Trophoblast cell (in vitro differentiated cells and primary cell): ENCODE measurements at regions not wholly inside any gene's neighbourhood (a gene's known extent, or its start where the extent isn't known, plus 50 kb on each side); places are given as distances from the start of the nearest gene placed in this dataset.

Experiments
- DNase-seq, 2 donors: peaks; one replicate each; pipeline ENCODE4 v3.0.0-alpha.2; 2016
- H2AFZ ChIP-seq: 2 replicates; pipeline ENCODE4 v1.6.1; 2013; ENCODE audit warnings: low read length, moderate library complexity, mild to moderate bottlenecking; ENCODE audit not compliant: insufficient read depth, poor library complexity
- H2AK5ac ChIP-seq: 2 replicates; pipeline ENCODE4 v1.6.1; 2013; ENCODE audit warnings: mild to moderate bottlenecking, low read length
- H2BK120ac ChIP-seq: 2 replicates; pipeline ENCODE4 v1.6.1; 2013; ENCODE audit warnings: low read length, mild to moderate bottlenecking, moderate library complexity; ENCODE audit not compliant: insufficient read depth, poor library complexity
- H2BK12ac ChIP-seq: 2 replicates; pipeline ENCODE4 v1.6.1; 2013; ENCODE audit warnings: mild to moderate bottlenecking, low read length, moderate library complexity
- H2BK5ac ChIP-seq: 2 replicates; pipeline ENCODE4 v1.6.1; 2013; ENCODE audit warnings: low read length, low read depth, moderate library complexity, mild to moderate bottlenecking; ENCODE audit not compliant: poor library complexity
- H3K14ac ChIP-seq: 2 replicates; pipeline ENCODE4 v1.6.1; 2013; ENCODE audit warnings: mild to moderate bottlenecking, low read length
- H3K18ac ChIP-seq: 2 replicates; pipeline ENCODE4 v1.6.1; 2013; ENCODE audit warnings: mild to moderate bottlenecking, low read length
- H3K23ac ChIP-seq: 2 replicates; pipeline ENCODE4 v1.6.1; 2013; ENCODE audit warnings: low read length
- H3K27ac ChIP-seq: 2 replicates; pipeline ENCODE4 v1.5.1; 2013; ENCODE audit warnings: low read depth, mild to moderate bottlenecking, inconsistent platforms, low read length, moderate library complexity
- H3K27me3 ChIP-seq: 2 replicates; pipeline ENCODE4 v1.6.1; 2013; ENCODE audit warnings: inconsistent platforms, mild to moderate bottlenecking, low read length, moderate library complexity; ENCODE audit not compliant: insufficient read depth
- H3K36me3 ChIP-seq, 2 experiments: 1 replicate in 1 of 2; 2 replicates in 1 of 2; pipeline ENCODE4 v1.6.1; 2013; ENCODE audit warnings: low read length in 2 of 2, mild to moderate bottlenecking in 2 of 2, moderate library complexity in 1 of 2; ENCODE audit not compliant: insufficient read depth in 2 of 2, control insufficient read depth in 1 of 2
- H3K4ac ChIP-seq: 2 replicates; pipeline ENCODE4 v1.6.1; 2013; ENCODE audit warnings: low read depth, mild to moderate bottlenecking, low read length, moderate library complexity
- H3K4me1 ChIP-seq, 2 experiments: 1 replicate in 1 of 2; 2 replicates in 1 of 2; pipeline ENCODE4 v1.6.1; 2013; ENCODE audit warnings: low read length in 2 of 2, mild to moderate bottlenecking in 2 of 2, moderate library complexity in 1 of 2; ENCODE audit not compliant: insufficient read depth in 2 of 2, control insufficient read depth in 1 of 2
- H3K4me2 ChIP-seq: 2 replicates; pipeline ENCODE4 v1.6.1; 2013; ENCODE audit warnings: inconsistent platforms, mild to moderate bottlenecking, low read length, moderate library complexity
- H3K4me3 ChIP-seq: 2 replicates; pipeline ENCODE4 v1.5.1; 2013; ENCODE audit warnings: mild to moderate bottlenecking, low read depth, low read length, inconsistent platforms
- H3K79me1 ChIP-seq: one replicate; pipeline ENCODE4 v1.6.1; 2013; ENCODE audit warnings: low read length
- H3K79me2 ChIP-seq: 2 replicates; pipeline ENCODE4 v1.6.1; 2013; ENCODE audit warnings: low read length, mild to moderate bottlenecking; ENCODE audit not compliant: control insufficient read depth, insufficient read depth, poor library complexity
- H3K9ac ChIP-seq: 2 replicates; pipeline ENCODE4 v1.6.1; 2013; ENCODE audit warnings: mild to moderate bottlenecking, low read length
- H3K9me3 ChIP-seq: 2 replicates; pipeline ENCODE4 v1.6.1; 2013; ENCODE audit warnings: low read depth, mild to moderate bottlenecking, control low read depth, inconsistent platforms, low read length; ENCODE audit not compliant: insufficient read depth
- H4K12ac ChIP-seq: 2 replicates; pipeline ENCODE4 v1.6.1; 2013; ENCODE audit warnings: low read depth, mild to moderate bottlenecking, low read length, moderate library complexity
- H4K8ac ChIP-seq: 2 replicates; pipeline ENCODE4 v1.6.1; 2013; ENCODE audit warnings: low read depth, mild to moderate bottlenecking, low read length, moderate library complexity
- H4K91ac ChIP-seq: one replicate; pipeline ENCODE4 v1.6.1; 2013; ENCODE audit warnings: low read depth, mild to moderate bottlenecking, low read length, moderate library complexity
- WGBS: extraction: QIAGEN DNeasy Blood & Tissue Kit; methylation state at CpG from one replicate; pipeline ENCODE4 v1.1.7; 2013; ENCODE audit warnings: missing lambda C conversion rate; ENCODE audit not compliant: insufficient read length, insufficient coverage; ENCODE audit errors: extremely low coverage; 5-methylcytosine and 5-hydroxymethylcytosine counted together

DNA sequence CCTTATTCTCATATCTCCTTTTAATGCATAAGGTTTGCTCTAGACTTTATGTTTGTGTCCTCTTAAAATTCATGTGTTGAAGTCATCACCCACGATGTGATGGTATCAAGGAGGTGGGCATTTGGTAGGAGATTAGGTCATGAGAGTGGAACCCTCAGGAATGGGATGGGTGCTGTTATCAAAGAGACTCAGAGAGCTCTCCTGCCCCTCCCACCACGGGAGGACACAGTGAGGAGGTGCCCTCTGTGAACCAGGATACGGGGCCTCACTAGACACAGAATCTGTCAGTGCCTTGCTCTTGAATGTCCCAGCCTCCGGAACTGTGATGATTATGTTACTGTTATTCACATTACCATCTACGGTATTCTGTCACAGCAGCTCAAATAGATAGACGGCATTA is 359.0 kb downstream of the IRX1 start:
- no peaks in the 10 kb centered on the region for H3K4me1 ChIP-seq
- no peak overlapping the region for H2BK5ac ChIP-seq
- H3K4me3 ChIP-seq: no peak overlapping the region
- H3K27me3 ChIP-seq: no peaks in the 10 kb centered on the region
- H4K8ac ChIP-seq: no peak overlapping the region
- no peak overlapping the region for H3K18ac ChIP-seq
- H3K14ac ChIP-seq: no peak overlapping the region
- H3K4me2 ChIP-seq: no peak overlapping the region
- H2AK5ac ChIP-seq: no peak overlapping the region
- H3K9ac ChIP-seq: no peak overlapping the region
- H4K12ac ChIP-seq: no peak overlapping the region
- H3K79me2 ChIP-seq: no peaks in the 10 kb centered on the region
- no peaks in the 10 kb centered on the region for H3K36me3 ChIP-seq
- H3K79me1 ChIP-seq: no peaks in the 10 kb centered on the region
- no peak overlapping the region for H2BK12ac ChIP-seq
- H3K23ac ChIP-seq: no peak overlapping the region
- H3K27ac ChIP-seq: no peak overlapping the region
- H2BK120ac ChIP-seq: no peak overlapping the region
- no peak overlapping the region for H2AFZ ChIP-seq
- H3K9me3 ChIP-seq: peaks cover 5% of the 10 kb centered on the region
- DNase-seq: no peak
- no peak overlapping the region for H4K91ac ChIP-seq
- WGBS: no CpG with 5 or more reads among the region's 6 CpGs
- no peak overlapping the region for H3K4ac ChIP-seq

GRCh38 chr5:3957658-3958057 is 362.0 kb downstream of the IRX1 start:
- no CpG with 5 or more reads among the region's 7 CpGs for WGBS

DNA sequence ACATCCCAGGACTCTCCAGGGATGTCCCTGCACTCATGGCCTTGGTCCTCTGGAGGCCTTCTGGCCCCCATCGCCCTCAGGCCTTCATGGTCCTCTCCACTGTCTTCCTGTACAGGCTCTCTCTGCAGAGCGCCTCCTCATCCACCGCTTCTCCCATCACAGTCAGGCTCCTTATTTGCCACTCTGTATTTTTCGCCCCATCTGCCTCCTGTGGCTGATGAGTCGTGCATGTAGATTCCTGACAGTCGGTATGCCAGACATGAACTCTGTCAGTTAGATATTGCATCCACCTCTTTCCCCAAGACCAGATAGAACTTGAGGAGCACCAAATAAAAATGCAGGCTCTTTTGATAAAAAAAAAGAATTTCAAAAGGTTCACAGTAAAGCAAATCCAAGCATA is 362.8 kb downstream of the IRX1 start:
- no peak overlapping the region for H3K9ac ChIP-seq
- no peaks in the 10 kb centered on the region for H3K4me1 ChIP-seq
- no peak overlapping the region for H2AK5ac ChIP-seq
- no peak overlapping the region for H2BK120ac ChIP-seq
- DNase-seq: no peak
- H3K4me2 ChIP-seq: no peak overlapping the region
- no peak overlapping the region for H3K14ac ChIP-seq
- no peaks in the 10 kb centered on the region for H3K27me3 ChIP-seq
- H2BK5ac ChIP-seq: no peak overlapping the region
- H3K79me2 ChIP-seq: no peaks in the 10 kb centered on the region
- no peak overlapping the region for H4K91ac ChIP-seq
- no peak overlapping the region for H2BK12ac ChIP-seq
- H2AFZ ChIP-seq: no peak overlapping the region
- no peak overlapping the region for H4K12ac ChIP-seq
- peaks cover 11% of the 10 kb centered on the region for H3K9me3 ChIP-seq
- no peak overlapping the region for H3K27ac ChIP-seq
- H3K18ac ChIP-seq: no peak overlapping the region
- H3K79me1 ChIP-seq: no peaks in the 10 kb centered on the region
- no peak overlapping the region for H3K23ac ChIP-seq
- no peaks in the 10 kb centered on the region for H3K36me3 ChIP-seq
- no peak overlapping the region for H3K4ac ChIP-seq
- no peak overlapping the region for H4K8ac ChIP-seq
- H3K4me3 ChIP-seq: no peak overlapping the region
- no CpG with 5 or more reads among the region's 6 CpGs for WGBS

More at GRCh38 chr5:3957658-3958057, 362.0 kb downstream of the IRX1 start:
- peaks cover 11% of the 10 kb centered on the region for H3K9me3 ChIP-seq
- H4K8ac ChIP-seq: no peak overlapping the region
- H4K12ac ChIP-seq: no peak overlapping the region
- H3K27me3 ChIP-seq: no peaks in the 10 kb centered on the region
- H4K91ac ChIP-seq: no peak overlapping the region
- H3K79me1 ChIP-seq: no peaks in the 10 kb centered on the region
- H3K4me3 ChIP-seq: no peak overlapping the region
- no peak for DNase-seq
- no peak overlapping the region for H3K14ac ChIP-seq
- no peak overlapping the region for H2BK5ac ChIP-seq
- H3K4me2 ChIP-seq: no peak overlapping the region
- H3K27ac ChIP-seq: no peak overlapping the region
- no peak overlapping the region for H3K18ac ChIP-seq
- no peak overlapping the region for H3K9ac ChIP-seq
- no peak overlapping the region for H2AFZ ChIP-seq
- no peak overlapping the region for H2BK120ac ChIP-seq
- no peaks in the 10 kb centered on the region for H3K79me2 ChIP-seq
- H3K4me1 ChIP-seq: no peaks in the 10 kb centered on the region
- no peaks in the 10 kb centered on the region for H3K36me3 ChIP-seq
- H2BK12ac ChIP-seq: no peak overlapping the region
- no peak overlapping the region for H3K4ac ChIP-seq
- peak overlapping the region; percentile 80 for H3K23ac ChIP-seq
- H2AK5ac ChIP-seq: no peak overlapping the region

- no peak overlapping the region for H3K23ac ChIP-seq
- WGBS: no CpG with 5 or more reads among the region's 19 CpGs
These were observed 366.5 kb downstream of the IRX1 start for GRCh38 chr5:3962113-3962512.

More at GRCh38 chr5:3962113-3962512, 366.5 kb downstream of the IRX1 start:
- Histone ChIP-seq H2BK12ac (no peak overlapping the region), H3K9ac (no peak overlapping the region), H3K27ac (no peak overlapping the region), H3K9me3 (peaks cover 11% of the 10 kb centered on the region), H4K8ac (no peak overlapping the region), H3K4ac (no peak overlapping the region), H3K14ac (no peak overlapping the region), H4K91ac (no peak overlapping the region), H3K36me3 (no peaks in the 10 kb centered on the region), H3K79me1 (no peaks in the 10 kb centered on the region), H2AK5ac (no peak overlapping the region), H3K4me2 (no peak overlapping the region), H2AFZ (no peak overlapping the region), H2BK5ac (no peak overlapping the region), H3K18ac (no peak overlapping the region), H3K4me3 (no peak overlapping the region), H3K27me3 (no peaks in the 10 kb centered on the region), H3K4me1 (no peaks in the 10 kb centered on the region), H2BK120ac (no peak overlapping the region), H3K79me2 (no peaks in the 10 kb centered on the region), H4K12ac (no peak overlapping the region)
- DNase-seq: no peak
